IMR-90 (cell line): ENCODE measurements at regions not wholly inside any gene's neighbourhood (a gene's known extent, or its start where the extent isn't known, plus 50 kb on each side); places are given as distances from the start of the nearest gene placed in this dataset.

Source experiments
- CEBPB ChIP-seq: IDR thresholded peaks from 2 replicates; pipeline ENCODE4 v1.6.1; 2012; ENCODE audit warnings: low read depth, low read length, improper control_type of control experiment
- CTCF ChIP-seq: conservative IDR thresholded peaks from 2 replicates; pipeline ENCODE4 v1.5.1; 2012; ENCODE audit warnings: mild to moderate bottlenecking, low read depth, low read length, improper control_type of control experiment
- ELK1 ChIP-seq: fragments of 150-350 bp; IDR thresholded peaks from 2 replicates; pipeline ENCODE4 v1.6.1; 2016; ENCODE audit warnings: low read depth, mild to moderate bottlenecking, low read length, moderate library complexity, borderline replicate concordance
- MXI1 ChIP-seq: IDR thresholded peaks from 2 replicates; pipeline ENCODE4 v1.6.1; 2012; ENCODE audit warnings: low read depth, mild to moderate bottlenecking, low read length, moderate library complexity, borderline replicate concordance
- POLR2A ChIP-seq: IDR thresholded peaks from 2 replicates; pipeline ENCODE4 v1.6.1; 2012; ENCODE audit warnings: mild to moderate bottlenecking, low read depth, low read length
- RCOR1 ChIP-seq: IDR thresholded peaks from 2 replicates; pipeline ENCODE4 v1.6.1; 2012; ENCODE audit warnings: mild to moderate bottlenecking, low read length, improper control_type of control experiment; ENCODE audit not compliant: insufficient replicate concordance
- RFX5 ChIP-seq: IDR thresholded peaks from 2 replicates; pipeline ENCODE4 v1.8.0; 2012; ENCODE audit warnings: low read depth, mild to moderate bottlenecking, low read length, moderate library complexity

- no peak for TF ChIP-seq CTCF
- no peak for TF ChIP-seq RCOR1
- TF ChIP-seq CEBPB, result no peak
- no peak for TF ChIP-seq RFX5
- TF ChIP-seq POLR2A, result no peak
- no peak for TF ChIP-seq ELK1
- no peak for TF ChIP-seq MXI1
These were observed 132.5 kb downstream of the OLIG3 start for GRCh38 chr6:137361701-137362100.
